GM23338 (cell line): ENCODE measurements at regions not wholly inside any gene's neighbourhood (a gene's known extent, or its start where the extent isn't known, plus 50 kb on each side); places are given as distances from the start of the nearest gene placed in this dataset.

Source experiments
- ATAC-seq: fragments of 200-7000 bp; cut with Tn5 transposase; 3 replicates; pipeline ENCODE4 v1.9.1; 2020
- DNase-seq: peaks from one replicate; pipeline ENCODE4 v3.0.0-alpha.2; 2015; ENCODE audit warnings: low spot score
- H2AFZ ChIP-seq: fragments of 200-600 bp; sonication (generic); 2 replicates; pipeline ENCODE4 v1.8.0; 2016; ENCODE audit warnings: antibody characterized with exemption, mild to moderate bottlenecking, moderate library complexity
- H3F3A ChIP-seq: fragments of 200-600 bp; sonication (generic); replicated peaks from 2 replicates; pipeline ENCODE4 v1.8.0; 2017; ENCODE audit warnings: antibody characterized with exemption, mixed run types, low read depth
- H3K27ac ChIP-seq: fragments of 200-600 bp; sonication (generic); 2 replicates; pipeline ENCODE4 v1.6.1; 2016; ENCODE audit warnings: low read depth
- H3K27me3 ChIP-seq: fragments of 200-600 bp; sonication (generic); 2 replicates; pipeline ENCODE4 v1.8.0; 2016; ENCODE audit warnings: mild to moderate bottlenecking, mixed run types, moderate library complexity; ENCODE audit not compliant: insufficient read depth
- H3K36me3 ChIP-seq: fragments of 200-600 bp; sonication (generic); 2 replicates; pipeline ENCODE4 v1.8.0; 2016; ENCODE audit warnings: mild to moderate bottlenecking; ENCODE audit not compliant: insufficient read depth
- H3K4me1 ChIP-seq: fragments of 200-600 bp; sonication (generic); 2 replicates; pipeline ENCODE4 v1.8.0; 2016; ENCODE audit warnings: mild to moderate bottlenecking, moderate library complexity; ENCODE audit not compliant: insufficient read depth
- H3K4me2 ChIP-seq: fragments of 200-600 bp; sonication (generic); 2 replicates; pipeline ENCODE4 v1.7.1; 2017; ENCODE audit warnings: mixed run types
- H3K4me3 ChIP-seq: fragments of 200-600 bp; sonication (generic); 2 replicates; pipeline ENCODE4 v1.6.1; 2016; ENCODE audit warnings: mixed run types
- H3K79me2 ChIP-seq: fragments of 200-600 bp; sonication (generic); replicated peaks from 2 replicates; pipeline ENCODE4 v1.8.0; 2017; ENCODE audit warnings: mild to moderate bottlenecking; ENCODE audit not compliant: insufficient read depth
- H3K9me2 ChIP-seq: fragments of 200-600 bp; sonication (generic); 2 replicates; pipeline ENCODE4 v1.8.0; 2017; ENCODE audit not compliant: insufficient read depth
- H4K20me1 ChIP-seq: fragments of 200-600 bp; sonication (generic); replicated peaks from 2 replicates; pipeline ENCODE4 v1.8.0; 2017; ENCODE audit warnings: mild to moderate bottlenecking; ENCODE audit not compliant: insufficient read depth
- H3K27ac Mint-ChIP-seq: 2 replicates; pipeline ENCODE4 v1.8.0; 2020; ENCODE audit warnings: inconsistent platforms, mild to moderate bottlenecking, moderate library complexity, mixed read lengths
- H3K27me3 Mint-ChIP-seq: 3 replicates; pipeline ENCODE4 v1.8.0; 2022; ENCODE audit warnings: low read depth, mild to moderate bottlenecking, moderate library complexity, mixed read lengths, inconsistent platforms; ENCODE audit not compliant: insufficient read depth, poor library complexity
- H3K36me3 Mint-ChIP-seq: 3 replicates; pipeline ENCODE4 v1.8.0; 2021; ENCODE audit warnings: low read depth, mild to moderate bottlenecking, inconsistent platforms, moderate library complexity, mixed read lengths
- H3K4me1 Mint-ChIP-seq: 3 replicates; pipeline ENCODE4 v1.8.0; 2020; ENCODE audit warnings: mild to moderate bottlenecking, inconsistent platforms, mixed read lengths
- H3K4me3 Mint-ChIP-seq: 3 replicates; pipeline ENCODE4 v1.8.0; 2021; ENCODE audit warnings: moderate library complexity, mild to moderate bottlenecking, inconsistent platforms, mixed read lengths
- H3K9me3 Mint-ChIP-seq: 3 replicates; pipeline ENCODE4 v1.8.0; 2020; ENCODE audit warnings: moderate library complexity, mild to moderate bottlenecking, inconsistent platforms, mixed read lengths
- CREB1 ChIP-seq: fragments of 250-450 bp; sonication (Bioruptor Pico); IDR thresholded peaks from 2 replicates; pipeline ENCODE4 v1.5.0; 2020; ENCODE audit warnings: low read depth, mild to moderate bottlenecking, moderate library complexity
- EZH2 ChIP-seq: fragments of 200-600 bp; sonication (generic); IDR thresholded peaks from one replicate; pipeline ENCODE4 v1.8.0; 2017; ENCODE audit warnings: antibody characterized with exemption, mild to moderate bottlenecking, low read depth; ENCODE audit not compliant: unreplicated experiment
- EZH2phosphoT487 ChIP-seq: fragments of 200-600 bp; sonication (generic); IDR thresholded peaks from one replicate; pipeline ENCODE4 v1.8.1; 2018; ENCODE audit warnings: antibody characterized with exemption; ENCODE audit not compliant: unreplicated experiment
- JUNB ChIP-seq: IDR thresholded peaks from one replicate; pipeline ENCODE4 v1.6.1; 2016; ENCODE audit warnings: antibody characterized with exemption; ENCODE audit not compliant: unreplicated experiment
- NANOG ChIP-seq: IDR thresholded peaks from 2 replicates; pipeline ENCODE4 v1.6.1; 2016; ENCODE audit warnings: antibody characterized with exemption, borderline replicate concordance
- POLR2AphosphoS5 ChIP-seq: IDR thresholded peaks from 2 replicates; pipeline ENCODE4 v1.6.1; 2016; ENCODE audit warnings: antibody characterized with exemption, low read depth
- STAT1 ChIP-seq: IDR thresholded peaks from one replicate; pipeline ENCODE4 v1.6.1; 2016; ENCODE audit warnings: antibody characterized with exemption; ENCODE audit not compliant: unreplicated experiment
- TF ChIP-seq, protein P1 (sequence below), 2 experiments: fragments of 200-600 bp in 1 of 2; sonication (generic) in 1 of 2; conservative IDR thresholded peaks; 2 replicates each; pipeline versions ENCODE4 v1.5.1 to v1.6.1; 2016 to 2017; ENCODE audit warnings: antibody characterized with exemption in 2 of 2, low read depth in 2 of 2, mild to moderate bottlenecking in 2 of 2, moderate library complexity in 1 of 2
- TF ChIP-seq, protein P2 (sequence below): IDR thresholded peaks from one replicate; pipeline ENCODE4 v1.6.1; 2018; ENCODE audit warnings: antibody characterized with exemption; ENCODE audit not compliant: unreplicated experiment
- TF ChIP-seq, protein P3 (sequence below): IDR thresholded peaks from 2 replicates; pipeline ENCODE4 v1.6.1; 2016; ENCODE audit warnings: antibody characterized with exemption

DNA sequence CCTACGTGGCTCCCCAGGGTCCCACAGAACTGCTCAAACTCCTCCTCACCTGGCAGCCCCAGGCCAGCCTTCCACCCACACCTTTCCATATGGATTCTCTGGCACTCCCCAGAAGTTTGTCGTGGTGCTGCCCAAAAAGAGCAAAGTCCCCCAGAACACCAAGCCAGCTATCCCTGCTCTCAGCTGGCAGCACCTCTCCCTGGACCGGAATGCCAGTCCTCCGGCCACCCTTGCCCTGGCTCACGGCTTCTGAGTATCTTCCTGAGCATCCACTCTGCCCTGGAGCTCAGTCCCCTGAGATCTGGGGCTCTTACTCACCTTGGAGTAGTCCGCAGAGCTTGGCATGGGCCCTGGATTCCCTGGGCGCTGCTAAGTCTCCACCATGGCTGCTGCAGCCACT lies 166.5 kb upstream of the ZNF507 start:
- H3K4me3 ChIP-seq, result no peak overlapping the region
- H3K4me2 ChIP-seq, result no peak overlapping the region
- no peaks in the 10 kb centered on the region for H3K4me1 ChIP-seq
- H3K36me3 ChIP-seq, result no peaks in the 10 kb centered on the region
- no peak for ATAC-seq
- H3K27me3 Mint-ChIP-seq, result no peaks in the 10 kb centered on the region
- no peaks in the 10 kb centered on the region for H4K20me1 ChIP-seq
- H3K36me3 Mint-ChIP-seq, result no peaks in the 10 kb centered on the region
- peak overlapping the region; percentile 3; the same call in 1 of the 2 replicates for H3K27ac Mint-ChIP-seq
- peak overlapping the region; percentile 52; the same call in 1 of the 2 replicates for H2AFZ ChIP-seq
- no peak for DNase-seq
- H3K4me3 Mint-ChIP-seq, result no peak overlapping the region
- no peak for TF ChIP-seq EZH2phosphoT487
- no peak for TF ChIP-seq NANOG
- no peaks in the 10 kb centered on the region for H3F3A ChIP-seq
- H3K79me2 ChIP-seq, result no peaks in the 10 kb centered on the region
- H3K27me3 ChIP-seq, result no peaks in the 10 kb centered on the region
- H3K4me1 Mint-ChIP-seq, result no peaks in the 10 kb centered on the region
- no peaks in the 10 kb centered on the region for H3K9me3 Mint-ChIP-seq
- no peak overlapping the region for H3K27ac ChIP-seq
- peaks cover 3% of the 10 kb centered on the region; the same call in 1 of the 2 replicates for H3K9me2 ChIP-seq

DNA sequence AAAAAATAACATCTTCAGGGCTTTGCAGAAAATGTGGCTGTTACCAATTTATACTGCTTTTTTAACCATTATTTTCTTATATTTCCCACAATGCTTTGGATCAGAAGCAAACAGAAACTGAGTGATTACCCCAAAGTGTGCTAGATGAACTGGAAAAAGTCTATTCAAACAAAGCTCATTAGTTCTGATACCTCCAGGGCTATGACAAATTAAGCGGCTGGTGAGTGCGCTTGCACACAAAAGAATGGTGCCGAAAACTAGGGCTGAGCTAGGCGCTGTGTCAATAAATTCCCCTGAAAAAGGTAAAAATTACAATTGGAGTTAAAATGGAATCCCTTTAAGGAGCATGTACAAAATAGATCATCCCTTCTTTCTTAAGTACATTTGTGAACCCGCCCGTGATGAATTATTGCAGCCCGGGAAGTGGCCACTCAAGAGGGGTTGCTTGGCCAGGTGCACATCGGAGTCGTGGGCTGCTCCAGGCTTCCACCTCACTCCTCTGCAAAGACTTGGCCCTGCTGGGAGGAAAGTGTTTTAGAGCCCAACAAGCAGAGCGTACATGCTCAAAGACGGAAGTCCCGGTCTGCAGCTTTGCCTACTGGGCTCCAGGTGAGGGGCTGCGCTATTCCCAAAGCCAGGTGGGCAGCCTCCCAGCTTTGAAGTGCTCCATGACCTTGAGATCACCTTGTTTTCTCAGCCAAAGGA lies 164.0 kb upstream of the ZNF507 start:
- no peak for ATAC-seq
- TF ChIP-seq NANOG (no peak), JUNB (no peak), CREB1 (CRISPR knock-in tag) (no peak), EZH2 (no peak), STAT1 (no peak), POLR2AphosphoS5 (no peak), EZH2phosphoT487 (no peak)
- TF ChIP-seq, protein P1, sequence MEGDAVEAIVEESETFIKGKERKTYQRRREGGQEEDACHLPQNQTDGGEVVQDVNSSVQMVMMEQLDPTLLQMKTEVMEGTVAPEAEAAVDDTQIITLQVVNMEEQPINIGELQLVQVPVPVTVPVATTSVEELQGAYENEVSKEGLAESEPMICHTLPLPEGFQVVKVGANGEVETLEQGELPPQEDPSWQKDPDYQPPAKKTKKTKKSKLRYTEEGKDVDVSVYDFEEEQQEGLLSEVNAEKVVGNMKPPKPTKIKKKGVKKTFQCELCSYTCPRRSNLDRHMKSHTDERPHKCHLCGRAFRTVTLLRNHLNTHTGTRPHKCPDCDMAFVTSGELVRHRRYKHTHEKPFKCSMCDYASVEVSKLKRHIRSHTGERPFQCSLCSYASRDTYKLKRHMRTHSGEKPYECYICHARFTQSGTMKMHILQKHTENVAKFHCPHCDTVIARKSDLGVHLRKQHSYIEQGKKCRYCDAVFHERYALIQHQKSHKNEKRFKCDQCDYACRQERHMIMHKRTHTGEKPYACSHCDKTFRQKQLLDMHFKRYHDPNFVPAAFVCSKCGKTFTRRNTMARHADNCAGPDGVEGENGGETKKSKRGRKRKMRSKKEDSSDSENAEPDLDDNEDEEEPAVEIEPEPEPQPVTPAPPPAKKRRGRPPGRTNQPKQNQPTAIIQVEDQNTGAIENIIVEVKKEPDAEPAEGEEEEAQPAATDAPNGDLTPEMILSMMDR (conservative IDR thresholded peaks at IDR 0.05; ENCODE audit: low read depth in 2 of 2), result no peak
- TF ChIP-seq, protein P2, sequence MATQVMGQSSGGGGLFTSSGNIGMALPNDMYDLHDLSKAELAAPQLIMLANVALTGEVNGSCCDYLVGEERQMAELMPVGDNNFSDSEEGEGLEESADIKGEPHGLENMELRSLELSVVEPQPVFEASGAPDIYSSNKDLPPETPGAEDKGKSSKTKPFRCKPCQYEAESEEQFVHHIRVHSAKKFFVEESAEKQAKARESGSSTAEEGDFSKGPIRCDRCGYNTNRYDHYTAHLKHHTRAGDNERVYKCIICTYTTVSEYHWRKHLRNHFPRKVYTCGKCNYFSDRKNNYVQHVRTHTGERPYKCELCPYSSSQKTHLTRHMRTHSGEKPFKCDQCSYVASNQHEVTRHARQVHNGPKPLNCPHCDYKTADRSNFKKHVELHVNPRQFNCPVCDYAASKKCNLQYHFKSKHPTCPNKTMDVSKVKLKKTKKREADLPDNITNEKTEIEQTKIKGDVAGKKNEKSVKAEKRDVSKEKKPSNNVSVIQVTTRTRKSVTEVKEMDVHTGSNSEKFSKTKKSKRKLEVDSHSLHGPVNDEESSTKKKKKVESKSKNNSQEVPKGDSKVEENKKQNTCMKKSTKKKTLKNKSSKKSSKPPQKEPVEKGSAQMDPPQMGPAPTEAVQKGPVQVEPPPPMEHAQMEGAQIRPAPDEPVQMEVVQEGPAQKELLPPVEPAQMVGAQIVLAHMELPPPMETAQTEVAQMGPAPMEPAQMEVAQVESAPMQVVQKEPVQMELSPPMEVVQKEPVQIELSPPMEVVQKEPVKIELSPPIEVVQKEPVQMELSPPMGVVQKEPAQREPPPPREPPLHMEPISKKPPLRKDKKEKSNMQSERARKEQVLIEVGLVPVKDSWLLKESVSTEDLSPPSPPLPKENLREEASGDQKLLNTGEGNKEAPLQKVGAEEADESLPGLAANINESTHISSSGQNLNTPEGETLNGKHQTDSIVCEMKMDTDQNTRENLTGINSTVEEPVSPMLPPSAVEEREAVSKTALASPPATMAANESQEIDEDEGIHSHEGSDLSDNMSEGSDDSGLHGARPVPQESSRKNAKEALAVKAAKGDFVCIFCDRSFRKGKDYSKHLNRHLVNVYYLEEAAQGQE, result no peak
- TF ChIP-seq, protein P3, sequence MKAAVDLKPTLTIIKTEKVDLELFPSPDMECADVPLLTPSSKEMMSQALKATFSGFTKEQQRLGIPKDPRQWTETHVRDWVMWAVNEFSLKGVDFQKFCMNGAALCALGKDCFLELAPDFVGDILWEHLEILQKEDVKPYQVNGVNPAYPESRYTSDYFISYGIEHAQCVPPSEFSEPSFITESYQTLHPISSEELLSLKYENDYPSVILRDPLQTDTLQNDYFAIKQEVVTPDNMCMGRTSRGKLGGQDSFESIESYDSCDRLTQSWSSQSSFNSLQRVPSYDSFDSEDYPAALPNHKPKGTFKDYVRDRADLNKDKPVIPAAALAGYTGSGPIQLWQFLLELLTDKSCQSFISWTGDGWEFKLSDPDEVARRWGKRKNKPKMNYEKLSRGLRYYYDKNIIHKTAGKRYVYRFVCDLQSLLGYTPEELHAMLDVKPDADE, result no peak

More for the DNA sequence above, 164.0 kb upstream of the ZNF507 start:
- peaks cover 9% of the 10 kb centered on the region; the same call in 1 of the 3 replicates for H3K9me3 Mint-ChIP-seq
- Histone ChIP-seq H3K79me2 (no peaks in the 10 kb centered on the region), H3K27me3 (no peaks in the 10 kb centered on the region), H4K20me1 (no peaks in the 10 kb centered on the region), H3K4me1 (no peaks in the 10 kb centered on the region), H3K9me2 (peaks cover 3% of the 10 kb centered on the region; the same call in 1 of the 2 replicates), H3K4me3 (no peak overlapping the region), H3F3A (no peaks in the 10 kb centered on the region), H3K4me2 (no peak overlapping the region), H3K27ac (no peak overlapping the region), H3K36me3 (no peaks in the 10 kb centered on the region), H2AFZ (no peak overlapping the region)
- no peak overlapping the region for H3K4me3 Mint-ChIP-seq
- H3K27ac Mint-ChIP-seq, result no peak overlapping the region
- no peak for DNase-seq
- H3K36me3 Mint-ChIP-seq, result no peaks in the 10 kb centered on the region
- no peaks in the 10 kb centered on the region for H3K4me1 Mint-ChIP-seq
- peaks cover 3% of the 10 kb centered on the region for H3K27me3 Mint-ChIP-seq
